RWPE1 (cell line): ENCODE measurements at regions not wholly inside any gene's neighbourhood (a gene's known extent, or its start where the extent isn't known, plus 50 kb on each side); places are given as distances from the start of the nearest gene placed in this dataset.

Source experiments
- CTCF ChIA-PET: fragments of 350-600 bp; sonication (Branson Sonifier 250); formaldehyde crosslinking; extraction: SDS; loops from one replicate; lab custom pipeline; 2021; lab: Yijun Ruan, JAX
- POLR2A ChIA-PET: fragments of 400-600 bp; formaldehyde crosslinking; extraction: SDS; loops from one replicate; lab custom pipeline; 2020; ENCODE audit warnings: antibody characterized with exemption; ENCODE audit not compliant: low non-redundant PET; lab: Yijun Ruan, JAX
- DNase-seq: peaks from one replicate; pipeline ENCODE4 v3.0.0; 2012; ENCODE audit warnings: low spot score
- H3K27ac ChIP-seq: fragments of 450-650 bp; 2 replicates; pipeline ENCODE4 v1.5.1; 2017
- CTCF ChIP-seq: fragments of 450-650 bp; conservative IDR thresholded peaks from 2 replicates; pipeline ENCODE4 v1.5.1; 2017; ENCODE audit warnings: low read depth, mild to moderate bottlenecking

DNA sequence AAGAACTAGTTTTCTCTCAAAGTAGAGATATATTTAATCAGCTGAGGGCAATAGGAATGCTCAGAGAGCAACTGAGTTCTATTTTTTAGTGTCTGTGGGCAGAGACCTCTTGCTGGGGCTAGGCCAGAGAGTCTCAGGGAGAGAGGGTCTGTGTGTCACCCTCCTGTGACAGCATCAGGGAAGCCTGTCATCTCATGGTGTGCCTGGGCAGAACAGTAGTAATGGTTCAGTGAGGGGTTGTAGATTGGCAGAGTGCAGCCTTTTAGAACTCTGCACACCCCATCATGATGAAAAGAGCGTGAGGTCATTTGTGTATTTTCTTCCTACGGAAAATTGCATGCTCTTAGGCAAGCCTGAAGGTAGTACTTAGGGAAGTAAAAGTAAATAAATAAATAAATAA is 1396.5 kb upstream of the AGA start:
- CTCF ChIA-PET = no interaction called here
- H3K27ac ChIP-seq = no peak overlapping the region
- POLR2A ChIA-PET = no interaction called here
- DNase-seq = no peak
- TF ChIP-seq CTCF = no peak

GRCh38 chr4:178856139-178856800 is 1414.0 kb upstream of the AGA start:
- TF ChIP-seq CTCF = no peak
- H3K27ac ChIP-seq = no peak overlapping the region
- ChIA-PET POLR2A (no interaction called here), CTCF (no interaction called here)
- no peak for DNase-seq

DNA sequence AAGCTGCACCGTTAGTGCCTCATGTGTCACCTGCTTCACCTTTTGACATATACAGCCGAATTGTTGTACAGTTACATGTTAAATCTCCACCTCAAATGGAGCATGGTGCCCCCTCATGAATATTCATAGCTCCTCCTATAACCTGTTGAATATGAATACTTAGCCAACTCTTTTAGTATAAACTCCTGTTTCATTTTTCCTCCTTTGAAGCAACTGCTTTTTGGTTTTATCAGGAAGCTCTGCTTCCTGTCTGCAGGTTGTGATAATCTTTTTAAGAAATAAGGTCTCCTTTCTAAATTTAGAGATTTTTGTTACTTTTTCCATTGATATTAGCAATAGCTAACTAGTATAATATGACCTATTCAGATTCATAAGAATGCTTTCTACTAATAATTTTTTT is 1429.2 kb upstream of the AGA start:
- DNase-seq = no peak
- H3K27ac ChIP-seq = no peak overlapping the region
- CTCF ChIA-PET = no interaction called here
- POLR2A ChIA-PET = no interaction called here
- TF ChIP-seq CTCF = no peak

- H3K27ac ChIP-seq = no peak overlapping the region
- DNase-seq = no peak
- TF ChIP-seq CTCF = no peak
- POLR2A ChIA-PET = no interaction called here
- CTCF ChIA-PET = no interaction called here
Observed at GRCh38 chr4:178881937-178882336, 1439.7 kb upstream of the AGA start.

DNA sequence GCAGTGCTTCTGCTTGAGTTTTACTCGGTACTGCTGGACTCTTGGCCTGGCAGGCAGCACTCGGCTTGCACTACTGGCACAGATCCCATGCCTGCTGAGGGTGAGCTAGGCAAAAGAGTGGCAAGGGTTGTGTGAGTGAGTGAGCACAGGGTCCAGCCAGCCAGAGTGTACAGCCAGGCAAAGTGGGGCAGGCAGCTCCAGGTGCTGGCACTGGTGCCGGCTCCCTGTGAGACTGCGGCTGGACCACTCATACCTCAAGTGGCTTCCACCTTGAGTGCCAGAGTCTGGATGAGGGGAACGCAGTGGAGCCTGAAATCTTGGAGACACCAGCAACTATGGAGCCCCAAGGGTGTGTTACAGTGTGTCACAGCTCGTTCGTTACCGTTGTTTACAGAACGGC is 1451.9 kb upstream of the AGA start:
- TF ChIP-seq CTCF = no peak
- CTCF ChIA-PET = no interaction called here
- H3K27ac ChIP-seq = no peak overlapping the region
- POLR2A ChIA-PET = no interaction called here
- DNase-seq = no peak

DNA sequence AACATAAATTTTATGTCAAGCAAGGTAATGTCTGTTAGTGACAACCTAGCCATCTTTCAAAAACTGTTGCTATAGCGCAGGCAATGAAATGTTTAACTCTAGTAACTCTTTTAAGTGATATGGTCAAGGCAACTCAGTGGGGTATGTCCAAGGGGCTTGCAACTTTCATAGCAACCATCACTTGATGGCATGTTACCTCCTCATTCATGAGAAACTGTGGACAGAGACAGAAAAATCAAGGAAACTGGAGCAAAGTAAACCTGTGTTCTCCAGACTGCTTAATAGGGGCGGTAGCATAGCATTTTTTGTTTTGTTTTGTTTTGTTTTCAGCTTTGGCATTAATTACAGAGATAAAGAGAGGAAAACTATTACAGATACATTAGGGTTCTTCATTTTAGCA is 1456.8 kb upstream of the AGA start:
- H3K27ac ChIP-seq = no peak overlapping the region
- no peak for TF ChIP-seq CTCF
- POLR2A ChIA-PET = no interaction called here
- CTCF ChIA-PET = no interaction called here
- DNase-seq = no peak
